HEK293T (cell line): ENCODE measurements at regions not wholly inside any gene's neighbourhood (a gene's known extent, or its start where the extent isn't known, plus 50 kb on each side); places are given as distances from the start of the nearest gene placed in this dataset.

Experiments
- ARNT ChIP-seq: fragments of 450-650 bp; IDR thresholded peaks from 2 replicates; pipeline ENCODE4 v1.6.1; 2017; ENCODE audit warnings: mild to moderate bottlenecking
- CTBP1 ChIP-seq: fragments of 450-650 bp; IDR thresholded peaks from 2 replicates; pipeline ENCODE4 v1.6.1; 2016; ENCODE audit warnings: borderline replicate concordance
- ELF4 ChIP-seq: fragments of 450-650 bp; IDR thresholded peaks from 2 replicates; pipeline ENCODE4 v1.6.1; 2017; ENCODE audit warnings: antibody characterized with exemption
- FOXA1 ChIP-seq: fragments of 450-650 bp; IDR thresholded peaks from 2 replicates; pipeline ENCODE4 v1.6.1; 2016; ENCODE audit warnings: mild to moderate bottlenecking
- FOXM1 ChIP-seq: fragments of 450-650 bp; IDR thresholded peaks from 2 replicates; pipeline ENCODE4 v1.6.1; 2017; ENCODE audit warnings: mild to moderate bottlenecking, borderline replicate concordance
- SP1 ChIP-seq: fragments of 450-650 bp; IDR thresholded peaks from 2 replicates; pipeline ENCODE4 v1.6.1; 2017
- TARDBP ChIP-seq: fragments of 450-650 bp; IDR thresholded peaks from 2 replicates; pipeline ENCODE4 v1.6.1; 2016
- ZNF384 ChIP-seq: fragments of 450-650 bp; IDR thresholded peaks from 2 replicates; pipeline ENCODE4 v1.6.1; 2016
- TF ChIP-seq, protein P1 (sequence below): fragments of 450-650 bp; IDR thresholded peaks from 2 replicates; pipeline ENCODE4 v1.6.1; 2016

- TF ChIP-seq SP1 (no peak), CTBP1 (no peak), FOXA1 (no peak), ZNF384 (no peak), TARDBP (no peak), ELF4 (no peak), ARNT (no peak), FOXM1 (no peak)
- TF ChIP-seq, protein P1, sequence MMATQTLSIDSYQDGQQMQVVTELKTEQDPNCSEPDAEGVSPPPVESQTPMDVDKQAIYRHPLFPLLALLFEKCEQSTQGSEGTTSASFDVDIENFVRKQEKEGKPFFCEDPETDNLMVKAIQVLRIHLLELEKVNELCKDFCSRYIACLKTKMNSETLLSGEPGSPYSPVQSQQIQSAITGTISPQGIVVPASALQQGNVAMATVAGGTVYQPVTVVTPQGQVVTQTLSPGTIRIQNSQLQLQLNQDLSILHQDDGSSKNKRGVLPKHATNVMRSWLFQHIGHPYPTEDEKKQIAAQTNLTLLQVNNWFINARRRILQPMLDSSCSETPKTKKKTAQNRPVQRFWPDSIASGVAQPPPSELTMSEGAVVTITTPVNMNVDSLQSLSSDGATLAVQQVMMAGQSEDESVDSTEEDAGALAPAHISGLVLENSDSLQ, result no peak
These were observed 53.1 kb upstream of the MAP3K13 start for GRCh38 chr3:185309795-185310194.
